Fibroblast of lung (primary cell): ENCODE measurements at regions not wholly inside any gene's neighbourhood (a gene's known extent, or its start where the extent isn't known, plus 50 kb on each side); places are given as distances from the start of the nearest gene placed in this dataset.
"Not testable (repeated sequence)": the region's sequence is repeated elsewhere in the genome, so short reads cannot be mapped to it uniquely, and the experiment has no call there.

Source experiments
- DNase-seq, 2 donors: peaks; one replicate each; pipeline versions ENCODE4 v3.0.0 to v3.0.0-alpha.2; 2010; ENCODE audit warnings: low read depth in 2 of 2
- H2AFZ ChIP-seq: 2 replicates; pipeline ENCODE4 v1.5.1; 2012; ENCODE audit warnings: low read length, control low read depth, inconsistent platforms
- H3K27ac ChIP-seq: 2 replicates; pipeline ENCODE4 v1.5.1; 2011; ENCODE audit warnings: low read length, control low read depth; ENCODE audit not compliant: insufficient read depth
- H3K27me3 ChIP-seq: 2 replicates; pipeline ENCODE4 v1.5.1; 2011; ENCODE audit warnings: mild to moderate bottlenecking, low read length; ENCODE audit not compliant: control insufficient read depth, insufficient read depth
- H3K36me3 ChIP-seq: 2 replicates; pipeline ENCODE4 v1.5.1; 2011; ENCODE audit warnings: low read length; ENCODE audit not compliant: control insufficient read depth, insufficient read depth
- H3K4me1 ChIP-seq: 2 replicates; pipeline ENCODE4 v1.5.1; 2011; ENCODE audit warnings: low read length; ENCODE audit not compliant: control insufficient read depth, insufficient read depth; ENCODE audit errors: extremely low read depth
- H3K4me2 ChIP-seq: 2 replicates; pipeline ENCODE4 v1.5.1; 2011; ENCODE audit warnings: low read length, control low read depth; ENCODE audit not compliant: insufficient read depth; ENCODE audit errors: extremely low read depth
- H3K4me3 ChIP-seq, 4 experiments: fragments of 200-600 bp in 1 of 4; sonication (generic) in 1 of 4; replicated peaks in 1 of 4; 2 replicates each; pipeline ENCODE4 v1.5.1; 2011 to 2016; ENCODE audit warnings: low read length in 4 of 4, low read depth in 3 of 4, mild to moderate bottlenecking in 3 of 4, control low read depth in 2 of 4, inconsistent platforms in 1 of 4, mixed read lengths in 1 of 4; ENCODE audit not compliant: insufficient read depth in 1 of 4; ENCODE audit errors: control extremely low read depth in 1 of 4
- H3K79me2 ChIP-seq: 2 replicates; pipeline ENCODE4 v1.5.1; 2012; ENCODE audit warnings: mild to moderate bottlenecking, low read length, inconsistent platforms; ENCODE audit not compliant: control insufficient read depth, insufficient read depth
- H3K9ac ChIP-seq: 2 replicates; pipeline ENCODE4 v1.5.1; 2011; ENCODE audit warnings: mild to moderate bottlenecking, low read length, control low read depth; ENCODE audit not compliant: insufficient read depth
- H3K9me3 ChIP-seq: 2 replicates; pipeline ENCODE4 v1.5.1; 2012; ENCODE audit warnings: low read depth, low read length; ENCODE audit not compliant: control insufficient read depth, insufficient read depth
- H4K20me1 ChIP-seq: 2 replicates; pipeline ENCODE4 v1.5.1; 2011; ENCODE audit warnings: low read length; ENCODE audit not compliant: control insufficient read depth, insufficient read depth; ENCODE audit errors: extremely low read depth
- EZH2 ChIP-seq: IDR thresholded peaks from 2 replicates; pipeline ENCODE4 v1.5.1; 2012; ENCODE audit warnings: low read length, control low read depth, mild to moderate bottlenecking; ENCODE audit errors: missing control alignments
- TF ChIP-seq, protein P1 (sequence below), 2 donors: IDR thresholded peaks in 1 of 2; conservative IDR thresholded peaks in 1 of 2; 1 replicate in 1 of 2; 2 replicates in 1 of 2; pipeline ENCODE4 v1.5.1; 2011 to 2012; ENCODE audit warnings: low read length in 2 of 2, control low read depth in 1 of 2, inconsistent platforms in 1 of 2, low read depth in 1 of 2, mild to moderate bottlenecking in 1 of 2

DNA sequence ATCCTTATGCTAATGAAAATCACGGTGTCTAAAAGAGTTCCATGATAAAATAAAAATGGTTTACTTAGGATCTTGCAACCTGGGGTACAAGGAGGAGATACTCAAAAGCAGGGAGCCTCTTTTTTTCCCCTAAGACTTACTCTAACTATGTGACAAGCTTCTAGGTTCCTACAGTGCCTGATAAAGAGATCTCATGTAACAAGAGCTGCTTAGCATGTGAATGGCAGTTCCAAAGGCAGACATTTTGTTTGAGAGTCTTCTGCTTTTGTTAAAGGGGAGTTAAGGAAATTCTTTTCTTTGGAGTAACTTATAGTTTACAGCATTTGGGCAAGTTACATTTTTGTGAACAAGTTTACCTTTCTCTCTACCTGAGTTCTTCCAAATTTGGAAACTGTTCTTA is 945.8 kb upstream of the ADGRB3 start:
- TF ChIP-seq, protein P1, sequence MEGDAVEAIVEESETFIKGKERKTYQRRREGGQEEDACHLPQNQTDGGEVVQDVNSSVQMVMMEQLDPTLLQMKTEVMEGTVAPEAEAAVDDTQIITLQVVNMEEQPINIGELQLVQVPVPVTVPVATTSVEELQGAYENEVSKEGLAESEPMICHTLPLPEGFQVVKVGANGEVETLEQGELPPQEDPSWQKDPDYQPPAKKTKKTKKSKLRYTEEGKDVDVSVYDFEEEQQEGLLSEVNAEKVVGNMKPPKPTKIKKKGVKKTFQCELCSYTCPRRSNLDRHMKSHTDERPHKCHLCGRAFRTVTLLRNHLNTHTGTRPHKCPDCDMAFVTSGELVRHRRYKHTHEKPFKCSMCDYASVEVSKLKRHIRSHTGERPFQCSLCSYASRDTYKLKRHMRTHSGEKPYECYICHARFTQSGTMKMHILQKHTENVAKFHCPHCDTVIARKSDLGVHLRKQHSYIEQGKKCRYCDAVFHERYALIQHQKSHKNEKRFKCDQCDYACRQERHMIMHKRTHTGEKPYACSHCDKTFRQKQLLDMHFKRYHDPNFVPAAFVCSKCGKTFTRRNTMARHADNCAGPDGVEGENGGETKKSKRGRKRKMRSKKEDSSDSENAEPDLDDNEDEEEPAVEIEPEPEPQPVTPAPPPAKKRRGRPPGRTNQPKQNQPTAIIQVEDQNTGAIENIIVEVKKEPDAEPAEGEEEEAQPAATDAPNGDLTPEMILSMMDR (conservative IDR thresholded peaks at IDR 0.05 in 1 of 2, IDR thresholded peaks at IDR 0.05 in 1 of 2; ENCODE audit: low read depth in 1 of 2, low read length in 2 of 2): no peak
- TF ChIP-seq EZH2: no peak
- H3K27me3 ChIP-seq: no peaks in the 10 kb centered on the region
- no peaks in the 10 kb centered on the region for H4K20me1 ChIP-seq
- no peak overlapping the region for H3K27ac ChIP-seq
- no peaks in the 10 kb centered on the region for H3K9me3 ChIP-seq
- no peaks in the 10 kb centered on the region for H3K4me1 ChIP-seq
- no peak overlapping the region for H3K4me3 ChIP-seq
- H3K36me3 ChIP-seq: no peaks in the 10 kb centered on the region
- H2AFZ ChIP-seq: no peak overlapping the region
- H3K79me2 ChIP-seq: no peaks in the 10 kb centered on the region
- no peak for DNase-seq
- H3K9ac ChIP-seq: no peak overlapping the region
- no peak overlapping the region for H3K4me2 ChIP-seq

DNA sequence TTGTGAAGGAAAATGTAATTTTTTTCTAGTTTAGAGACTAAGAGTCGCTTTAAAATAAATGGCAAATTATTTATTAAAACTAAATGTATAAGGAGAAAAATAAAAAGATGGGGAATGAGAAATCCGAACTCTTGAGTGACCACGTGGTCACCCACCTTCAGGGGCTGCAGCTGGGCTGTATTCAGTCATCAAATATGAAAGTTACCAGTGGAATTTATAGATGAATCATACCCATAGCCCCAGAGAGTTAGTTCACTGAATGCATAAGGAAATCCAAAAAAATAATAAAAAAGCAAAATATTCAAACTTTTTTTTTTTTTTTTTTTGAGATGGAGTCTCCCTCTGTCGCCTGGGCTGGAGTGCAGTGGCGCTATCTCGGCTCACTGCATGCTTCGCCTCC is 947.7 kb upstream of the ADGRB3 start:
- H3K9ac ChIP-seq: no peak overlapping the region
- H2AFZ ChIP-seq: no peak overlapping the region
- H3K4me3 ChIP-seq: no peak overlapping the region
- no peaks in the 10 kb centered on the region for H3K36me3 ChIP-seq
- no peaks in the 10 kb centered on the region for H3K79me2 ChIP-seq
- DNase-seq: peak in 1 of 2 donors; percentile 48
- no peaks in the 10 kb centered on the region for H3K27me3 ChIP-seq
- no peak for TF ChIP-seq EZH2
- TF ChIP-seq, protein P1 (conservative IDR thresholded peaks at IDR 0.05 in 1 of 2, IDR thresholded peaks at IDR 0.05 in 1 of 2; ENCODE audit: low read depth in 1 of 2, low read length in 2 of 2): no peak
- H3K9me3 ChIP-seq: no peaks in the 10 kb centered on the region
- no peaks in the 10 kb centered on the region for H4K20me1 ChIP-seq
- no peaks in the 10 kb centered on the region for H3K4me1 ChIP-seq
- H3K27ac ChIP-seq: no peak overlapping the region
- H3K4me2 ChIP-seq: no peak overlapping the region

DNA sequence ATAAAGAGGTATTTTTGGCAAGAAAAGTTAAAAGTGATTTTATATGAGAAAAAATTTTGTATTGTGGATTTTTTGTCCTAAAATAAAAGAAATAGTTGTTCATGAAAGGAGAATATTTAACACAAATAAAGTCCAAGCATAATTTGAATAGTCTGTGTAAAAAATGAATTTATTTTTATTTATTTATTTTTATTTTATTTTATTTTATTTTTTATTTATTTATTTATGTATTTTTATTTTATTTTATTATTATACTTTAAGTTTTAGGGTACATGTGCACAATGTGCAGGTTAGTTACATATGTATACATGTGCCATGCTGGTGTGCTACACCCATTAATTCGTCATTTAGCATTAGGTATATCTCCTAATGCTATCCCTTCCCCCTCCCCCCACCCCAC is 948.9 kb upstream of the ADGRB3 start:
- not testable (repeated sequence) for H3K4me2 ChIP-seq, H3K4me1 ChIP-seq, DNase-seq, H4K20me1 ChIP-seq, H3K9ac ChIP-seq, H2AFZ ChIP-seq, H3K27me3 ChIP-seq, H3K9me3 ChIP-seq, H3K36me3 ChIP-seq, H3K79me2 ChIP-seq, H3K4me3 ChIP-seq, H3K27ac ChIP-seq
